Endothelial cell of hepatic sinusoid (primary cell): ENCODE measurements at regions not wholly inside any gene's neighbourhood (a gene's known extent, or its start where the extent isn't known, plus 50 kb on each side); places are given as distances from the start of the nearest gene placed in this dataset.
"Not testable (repeated sequence)": the region's sequence is repeated elsewhere in the genome, so short reads cannot be mapped to it uniquely, and the experiment has no call there.

Experiments used
- in situ Hi-C: cut with HindIII; loops from 2 replicates; pipeline ENCODE4 v1.10.0; 2017; ENCODE audit warnings: low sequenced_read_pairs

GRCh38 chr4:19193274-19193981, 1058.3 kb upstream of the SLIT2 start:
- in situ Hi-C loops = no loop called here

DNA sequence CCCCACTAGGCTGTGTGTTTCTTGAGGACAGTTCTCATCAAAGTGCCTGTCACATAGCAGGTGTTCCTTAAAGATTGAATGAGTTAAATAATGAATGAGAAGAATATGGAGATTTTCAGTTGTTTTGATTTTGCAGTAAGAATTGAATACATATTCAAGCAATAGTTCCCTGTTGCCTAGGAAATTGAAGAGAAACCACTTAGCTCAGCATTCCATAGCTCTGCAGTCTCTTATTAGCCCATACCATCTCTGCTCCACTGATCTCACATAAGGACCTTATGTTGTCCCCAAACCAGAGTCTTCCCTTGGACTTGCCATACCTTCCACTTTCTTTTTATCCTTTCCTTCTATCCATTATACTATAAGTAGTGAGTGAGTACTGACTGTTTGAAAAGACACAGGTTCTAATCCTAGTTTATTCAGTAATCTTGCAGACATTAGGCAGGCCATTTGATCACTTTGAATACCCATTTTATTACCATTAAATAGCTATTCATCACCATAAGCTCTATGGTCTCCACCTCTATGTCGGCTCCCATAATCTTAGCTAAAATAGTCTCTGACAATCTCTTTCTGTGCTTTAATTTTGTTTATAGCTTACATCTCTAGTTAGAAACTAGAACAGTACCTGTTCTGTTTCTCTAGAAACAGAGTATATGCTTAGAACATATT, 1059.6 kb upstream of the SLIT2 start:
- in situ Hi-C loops = no loop called here

DNA sequence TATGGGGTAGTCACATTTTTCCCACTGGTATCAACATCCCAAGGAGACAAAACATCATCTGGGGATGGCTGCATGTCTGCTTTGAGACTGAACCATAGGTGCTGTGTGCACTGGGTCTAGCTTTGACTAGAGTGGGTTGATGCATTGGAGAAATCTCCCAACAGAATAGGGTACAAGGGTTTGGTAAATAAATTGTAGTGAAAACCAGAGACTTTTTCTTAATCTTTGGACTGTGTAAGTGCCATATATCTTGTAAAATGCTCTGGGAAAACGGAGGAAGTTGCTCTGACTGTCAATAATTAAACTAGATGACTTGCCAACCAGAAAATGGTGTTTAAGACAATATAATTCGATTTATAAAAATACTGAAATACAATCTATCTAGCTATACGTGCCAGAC, 1064.0 kb upstream of the SLIT2 start:
- in situ Hi-C loops = no loop called here

DNA sequence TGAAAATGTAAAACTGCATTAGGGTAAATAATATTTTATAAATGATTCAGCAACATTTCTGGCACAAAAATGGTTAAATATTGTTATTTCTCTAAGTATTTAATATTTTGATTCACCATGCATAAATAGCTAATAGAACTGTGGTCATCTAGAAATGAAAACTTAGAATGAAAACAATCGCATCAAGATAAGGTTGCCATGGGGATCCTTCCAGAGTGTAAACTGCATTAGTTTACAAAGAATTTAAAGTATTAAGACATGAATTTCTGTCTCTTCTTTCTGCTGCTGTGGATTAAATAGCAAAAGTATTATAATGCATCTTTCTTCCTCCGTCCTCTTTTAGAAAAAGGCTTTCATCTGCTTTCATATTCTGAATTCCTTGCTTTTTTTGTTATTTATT, 1064.6 kb upstream of the SLIT2 start:
- in situ Hi-C loops = no loop called here

- in situ Hi-C loops = not testable (repeated sequence)
Measured at GRCh38 chr4:19181631-19182030, 1070.1 kb upstream of the SLIT2 start.

DNA sequence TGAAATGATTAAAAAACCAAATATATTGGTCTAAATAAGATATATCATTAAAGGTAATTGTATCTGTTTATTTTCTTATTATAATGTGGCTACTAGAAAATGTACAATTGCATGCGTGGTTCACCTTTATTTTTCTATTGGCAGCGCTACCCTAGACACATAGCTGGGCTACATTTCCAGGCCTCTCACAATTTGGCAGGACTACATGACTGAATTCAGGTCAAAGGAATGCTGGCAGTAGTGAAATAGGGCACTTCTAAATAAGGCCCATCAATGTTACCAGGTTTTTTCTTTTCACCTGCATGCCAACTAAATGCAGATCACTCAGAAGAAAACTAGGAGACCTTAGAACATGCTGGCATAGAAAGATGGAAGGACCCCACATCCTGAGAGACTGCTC, 1072.9 kb upstream of the SLIT2 start:
- in situ Hi-C loops = no loop called here

DNA sequence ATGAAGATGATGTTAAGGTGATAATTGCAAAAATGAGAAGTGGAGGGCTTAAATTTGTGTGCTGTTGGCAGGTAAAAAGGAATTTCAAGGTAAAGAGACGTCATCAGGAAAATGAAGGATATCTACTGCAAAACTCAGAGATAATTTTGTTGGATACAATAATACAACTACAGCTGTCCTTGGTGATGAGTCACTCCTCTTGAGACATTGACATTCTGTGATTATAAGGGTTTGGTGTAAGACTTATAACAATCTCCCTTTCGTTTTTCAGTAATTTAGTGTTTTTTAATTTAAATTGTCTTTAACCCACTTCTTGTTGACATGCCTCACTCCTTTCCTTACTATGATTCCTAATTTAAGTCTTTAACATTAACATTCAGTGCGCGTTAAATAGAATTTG, 1074.1 kb upstream of the SLIT2 start:
- in situ Hi-C loops = no loop called here

- in situ Hi-C loops = no loop called here
Measured at GRCh38 chr4:19171832-19172231, 1079.9 kb upstream of the SLIT2 start.

GRCh38 chr4:19167311-19167710, 1084.4 kb upstream of the SLIT2 start:
- in situ Hi-C loops = no loop called here

DNA sequence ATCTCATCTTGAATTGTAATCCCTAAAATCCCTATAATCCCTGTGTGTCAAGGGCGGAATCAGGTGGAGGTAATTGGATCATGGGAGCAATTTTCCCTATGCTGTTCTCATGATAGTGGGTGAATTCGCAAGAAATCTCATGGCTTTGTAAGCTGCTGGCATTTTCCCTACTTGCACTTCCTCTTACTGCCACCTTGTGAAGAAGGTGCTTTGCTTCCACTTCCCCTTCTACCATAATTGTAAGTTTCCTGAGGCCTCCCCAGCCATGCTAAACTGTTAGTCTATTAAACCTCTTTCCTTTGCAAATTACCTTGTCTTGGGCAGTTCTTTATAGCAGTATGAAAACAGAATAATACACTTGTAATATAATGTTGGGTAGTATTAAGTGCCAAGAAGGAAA, 1087.4 kb upstream of the SLIT2 start:
- in situ Hi-C loops = no loop called here

- in situ Hi-C loops = no loop called here
Measured at GRCh38 chr4:19159874-19160273, 1091.8 kb upstream of the SLIT2 start.

DNA sequence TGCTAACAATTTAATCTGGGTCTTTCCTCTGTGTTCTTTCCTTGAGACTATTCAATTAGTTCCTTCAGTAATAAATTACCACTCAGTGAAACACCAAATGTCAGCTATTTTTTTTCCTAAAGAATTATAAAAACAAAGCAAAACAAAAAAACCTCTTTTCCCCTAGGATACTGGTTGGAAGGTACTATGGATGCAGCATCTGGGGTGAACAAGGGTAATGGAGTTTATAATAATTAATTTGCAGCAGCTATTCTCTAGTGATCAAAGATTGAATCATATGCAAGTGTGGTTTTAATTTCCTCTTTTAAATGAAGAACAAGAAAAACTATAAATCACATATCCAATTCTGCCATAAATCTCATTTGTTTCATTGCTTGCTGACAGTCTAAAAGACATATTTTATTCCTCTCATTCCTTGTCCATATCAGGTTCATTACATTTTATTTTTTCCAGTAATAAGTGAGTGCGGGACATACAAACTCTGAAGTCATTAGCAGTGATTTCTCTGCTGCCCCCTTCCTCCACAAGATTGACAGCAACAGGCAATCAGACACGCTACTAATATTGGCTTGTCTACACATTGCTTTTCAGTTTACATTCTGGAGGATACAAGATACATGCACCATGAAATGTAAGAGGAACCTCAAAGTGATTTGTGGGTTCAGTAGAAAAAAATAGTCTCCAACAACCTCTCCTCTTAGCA, 1093.4 kb upstream of the SLIT2 start:
- in situ Hi-C loops = no loop called here

DNA sequence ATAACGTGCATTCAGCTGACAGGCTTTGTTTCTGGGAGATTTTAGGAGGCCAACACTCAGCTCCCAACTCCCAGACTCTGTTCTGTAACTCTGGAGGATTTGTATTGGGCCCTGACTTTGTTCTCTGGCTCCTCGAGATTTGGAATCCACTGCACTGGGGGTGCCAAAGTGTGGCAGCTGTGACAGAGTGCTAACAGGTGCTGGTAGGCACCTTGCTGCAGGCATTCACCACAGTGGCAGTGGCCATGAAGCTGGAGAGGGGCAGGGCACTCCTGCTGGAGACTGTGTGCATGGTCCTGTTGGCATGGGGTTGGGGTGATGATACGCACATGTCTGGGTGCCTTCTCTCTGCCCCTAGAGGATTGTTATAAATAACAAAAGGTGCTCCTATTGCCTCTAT, 1094.9 kb upstream of the SLIT2 start:
- in situ Hi-C loops = no loop called here

DNA sequence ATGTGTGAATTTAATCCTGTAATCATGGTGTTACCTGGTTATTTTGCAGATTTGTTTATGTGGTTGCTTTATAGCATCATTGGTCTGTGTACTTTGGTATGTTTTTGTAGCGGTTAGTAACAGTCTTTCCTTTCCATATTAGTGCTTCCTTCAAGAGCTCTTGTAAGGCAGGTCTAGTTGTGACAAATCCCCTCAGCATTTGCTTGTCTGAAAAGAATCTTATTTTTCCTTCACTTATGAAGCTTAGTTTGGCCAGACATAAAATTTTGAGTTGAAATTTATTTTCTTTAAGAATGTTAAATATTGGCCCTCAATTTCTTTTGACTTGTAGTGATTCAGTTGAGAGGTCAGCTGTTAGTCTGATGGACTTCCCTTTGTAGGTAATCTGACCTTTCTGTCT, 1096.1 kb upstream of the SLIT2 start:
- in situ Hi-C loops = no loop called here

DNA sequence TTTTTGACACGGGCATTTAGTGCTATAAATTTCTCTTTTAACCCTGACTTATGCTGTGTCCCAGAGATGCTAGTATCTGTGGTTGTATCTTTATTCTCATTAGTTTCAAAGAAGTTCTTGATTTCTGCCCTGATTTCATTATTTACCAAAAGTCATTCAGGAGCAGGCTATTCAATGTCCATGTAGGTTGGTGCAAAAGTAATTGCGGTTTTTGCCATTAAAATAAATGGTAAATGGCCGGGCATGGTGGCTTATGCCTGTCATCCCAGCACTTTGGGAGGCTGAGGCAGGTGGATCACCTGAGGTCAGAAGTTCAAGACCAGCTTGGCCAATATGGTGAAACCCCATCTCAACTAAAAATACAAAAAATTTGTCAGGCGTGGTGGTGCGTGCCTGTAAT, 1097.4 kb upstream of the SLIT2 start:
- in situ Hi-C loops = not testable (repeated sequence)

- in situ Hi-C loops = no loop called here
Measured at GRCh38 chr4:19152264-19152663, 1099.4 kb upstream of the SLIT2 start.

- in situ Hi-C loops = no loop called here
Measured at GRCh38 chr4:19151684-19152083, 1100.0 kb upstream of the SLIT2 start.

DNA sequence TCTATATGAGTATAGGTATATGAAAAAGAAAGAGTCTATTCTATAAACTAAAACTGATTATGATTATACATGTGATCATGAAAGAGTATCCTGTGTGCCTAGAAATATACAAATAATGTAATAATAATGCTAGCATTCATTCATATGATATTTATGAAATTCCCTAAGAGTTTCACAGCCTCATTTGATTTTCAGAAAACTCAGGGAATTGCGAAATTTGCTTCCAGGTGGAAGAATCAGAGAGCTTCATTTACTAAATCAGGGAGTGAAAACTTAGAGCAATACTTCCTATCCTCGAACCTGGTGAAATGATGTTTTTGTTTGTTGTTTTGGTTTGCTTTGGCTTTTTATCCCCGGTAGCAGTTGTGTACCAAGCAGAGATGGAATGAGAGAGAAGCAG, 1105.7 kb upstream of the SLIT2 start:
- in situ Hi-C loops = no loop called here

DNA sequence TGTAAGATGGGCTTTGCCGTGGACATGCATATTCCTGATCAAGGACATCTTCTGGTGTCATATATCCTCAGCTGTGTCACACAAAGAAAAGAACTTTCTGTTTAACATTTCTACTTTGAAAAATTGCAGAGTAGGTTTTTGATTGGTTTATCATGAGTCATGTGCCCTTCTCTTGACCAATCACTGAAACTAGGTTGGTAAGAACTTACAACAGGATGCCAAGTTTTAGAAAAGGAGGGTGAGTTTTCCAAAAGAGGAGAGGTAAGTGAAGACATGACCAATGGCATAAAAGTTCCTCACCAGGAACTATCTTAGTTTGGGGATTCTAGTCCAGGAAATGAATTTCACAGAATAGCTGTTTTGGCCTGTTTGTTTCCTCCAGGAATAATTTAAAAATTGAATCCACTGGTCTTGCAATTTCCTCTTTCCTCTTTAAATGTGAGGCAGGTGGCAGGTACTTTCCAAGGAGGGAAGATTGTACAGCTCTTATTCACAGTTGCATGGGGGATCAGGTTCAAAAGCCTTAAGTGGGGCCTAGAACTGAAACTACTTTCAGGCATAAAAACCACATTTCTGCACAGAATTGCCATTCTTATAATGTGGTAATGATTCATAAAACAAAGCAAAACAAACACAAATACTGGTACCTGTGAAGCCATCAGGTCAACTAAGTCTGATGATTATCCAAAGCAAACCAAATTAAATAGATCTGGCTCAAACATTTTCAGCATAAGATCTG, 1114.5 kb upstream of the LCORL start:
- in situ Hi-C loops = no loop called here

DNA sequence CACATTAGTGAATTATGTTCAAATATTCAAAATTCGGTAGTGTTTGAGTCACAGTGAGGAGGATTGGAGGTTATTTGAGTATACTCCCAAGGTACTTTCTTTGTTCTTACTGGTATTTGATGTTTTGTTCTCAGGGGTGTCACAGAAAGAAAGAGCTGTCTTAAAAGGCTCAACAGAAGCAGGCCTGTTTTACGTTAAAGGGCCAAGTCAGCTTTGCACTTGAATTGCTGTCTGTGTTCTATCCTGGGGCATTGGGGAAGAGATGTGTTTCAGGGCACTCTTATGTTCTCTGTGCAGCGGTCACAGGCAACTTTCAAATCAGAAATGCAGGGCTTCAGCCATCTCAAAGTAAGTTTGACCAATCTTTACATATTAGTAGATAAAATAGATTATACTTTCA, 1113.1 kb upstream of the LCORL start:
- in situ Hi-C loops = no loop called here

DNA sequence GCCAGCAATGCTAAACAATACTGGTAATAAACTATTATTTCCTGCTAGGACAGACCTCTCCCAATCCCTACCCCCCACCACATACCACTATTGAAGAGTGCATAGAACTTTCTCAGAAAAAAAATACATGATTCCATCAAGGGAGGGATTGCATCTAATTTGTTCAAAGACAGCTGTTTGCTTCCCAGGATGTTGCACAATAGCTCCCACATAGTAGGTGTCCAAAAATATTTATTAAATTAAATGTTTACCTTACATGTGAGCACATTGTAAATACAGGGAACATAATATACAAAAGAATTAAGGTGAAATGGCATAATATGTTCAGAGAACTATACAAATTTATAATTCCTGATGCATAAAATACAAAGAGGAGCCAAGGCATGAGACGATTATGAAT, 1111.8 kb upstream of the LCORL start:
- in situ Hi-C loops = no loop called here

- in situ Hi-C loops = no loop called here
Measured at GRCh38 chr4:19130866-19131265, 1109.3 kb upstream of the LCORL start.
